Neural cell (in vitro differentiated cells): ENCODE measurements at regions not wholly inside any gene's neighbourhood (a gene's known extent, or its start where the extent isn't known, plus 50 kb on each side); places are given as distances from the start of the nearest gene placed in this dataset.

ENCODE experiments used
- H2AFZ ChIP-seq: fragments of 200-600, 300-800 bp; sonication (generic), shearing (Covaris generic); 2 replicates; pipeline ENCODE4 v1.6.0; 2014; ENCODE audit warnings: low read depth, mild to moderate bottlenecking, antibody characterized with exemption, low read length, moderate library complexity
- H3F3A ChIP-seq: fragments of 200-600 bp; shearing (Covaris generic); 2 replicates; pipeline ENCODE4 v1.6.1; 2016; ENCODE audit warnings: mild to moderate bottlenecking, moderate library complexity, mixed read lengths, antibody characterized with exemption, low read length; ENCODE audit not compliant: insufficient read depth, poor library complexity, severe bottlenecking
- H3K27ac ChIP-seq: fragments of 200-600, 300-800 bp; sonication (generic), shearing (Covaris generic); 2 replicates; pipeline ENCODE4 v1.5.1; 2014; ENCODE audit warnings: mild to moderate bottlenecking, low read length, moderate library complexity
- H3K27me3 ChIP-seq: fragments of 300-800, 200-600 bp; sonication (generic), shearing (Covaris generic); 2 replicates; pipeline ENCODE4 v1.6.0; 2014; ENCODE audit warnings: mild to moderate bottlenecking, low read depth, low read length, moderate library complexity; ENCODE audit not compliant: insufficient read depth
- H3K36me3 ChIP-seq: fragments of 300-800, 200-600 bp; sonication (generic), shearing (Covaris generic); 2 replicates; pipeline ENCODE4 v1.5.1; 2014; ENCODE audit warnings: mild to moderate bottlenecking, antibody characterized with exemption, low read length, moderate library complexity; ENCODE audit not compliant: insufficient read depth
- H3K4me2 ChIP-seq: fragments of 300-800, 200-600 bp; sonication (generic), shearing (Covaris generic); 2 replicates; pipeline ENCODE4 v1.6.0; 2014; ENCODE audit warnings: mild to moderate bottlenecking, low read length
- H3K4me3 ChIP-seq: fragments of 300-800, 200-600 bp; sonication (generic), shearing (Covaris generic); 2 replicates; pipeline ENCODE4 v1.5.1; 2014; ENCODE audit warnings: mild to moderate bottlenecking, low read length, moderate library complexity
- H3K79me2 ChIP-seq: fragments of 200-600 bp; shearing (Covaris generic); replicated peaks from 2 replicates; pipeline ENCODE4 v1.6.0; 2014; ENCODE audit warnings: mild to moderate bottlenecking, low read length, moderate library complexity; ENCODE audit not compliant: insufficient read depth
- H3K9ac ChIP-seq: fragments of 300-800, 200-600 bp; sonication (generic), shearing (Covaris generic); 2 replicates; pipeline ENCODE4 v1.6.1; 2016; ENCODE audit warnings: mild to moderate bottlenecking, low read length, mixed read lengths
- H3K9me2 ChIP-seq: fragments of 200-600 bp; shearing (Covaris generic); 2 replicates; pipeline ENCODE4 v1.6.1; 2016; ENCODE audit warnings: mild to moderate bottlenecking, low read length, mixed read lengths; ENCODE audit not compliant: insufficient read depth
- H3K9me3 ChIP-seq: fragments of 200-600, 300-800 bp; sonication (generic), shearing (Covaris generic); 2 replicates; pipeline ENCODE4 v1.6.1; 2016; ENCODE audit warnings: mild to moderate bottlenecking, mixed run types, low read length, moderate library complexity, mixed read lengths
- H4K20me1 ChIP-seq: fragments of 200-600 bp; shearing (Covaris generic); 2 replicates; pipeline ENCODE4 v1.6.1; 2016; ENCODE audit warnings: mild to moderate bottlenecking, mixed run types; ENCODE audit not compliant: insufficient read depth
- EP300 ChIP-seq: fragments of 450-650 bp; conservative IDR thresholded peaks from 2 replicates; pipeline ENCODE4 v1.6.1; 2014; ENCODE audit warnings: antibody characterized with exemption, mild to moderate bottlenecking, moderate library complexity; ENCODE audit not compliant: poor library complexity, severe bottlenecking
- EZH2 ChIP-seq: fragments of 200-600, 300-800 bp; shearing (Covaris generic), sonication (generic); IDR thresholded peaks from 2 replicates; pipeline ENCODE4 v1.6.1; 2014; ENCODE audit warnings: antibody characterized with exemption, low read length, borderline replicate concordance, mild to moderate bottlenecking; ENCODE audit not compliant: insufficient read depth, poor library complexity, severe bottlenecking
- MXI1 ChIP-seq: fragments of 450-650 bp; conservative IDR thresholded peaks from 2 replicates; pipeline ENCODE4 v1.6.1; 2014; ENCODE audit warnings: antibody characterized with exemption, mild to moderate bottlenecking; ENCODE audit not compliant: poor library complexity, severe bottlenecking
- POLR2AphosphoS5 ChIP-seq: IDR thresholded peaks from 2 replicates; pipeline ENCODE4 v1.6.1; 2012
- RAD21 ChIP-seq: fragments of 450-650 bp; conservative IDR thresholded peaks from 2 replicates; pipeline ENCODE4 v1.6.1; 2014; ENCODE audit warnings: antibody characterized with exemption, mild to moderate bottlenecking, moderate library complexity
- REST ChIP-seq: IDR thresholded peaks from 2 replicates; pipeline ENCODE4 v1.6.1; 2012; ENCODE audit warnings: borderline replicate concordance
- SMC3 ChIP-seq: fragments of 450-650 bp; conservative IDR thresholded peaks from 2 replicates; pipeline ENCODE4 v1.6.1; 2014; ENCODE audit warnings: antibody characterized with exemption, mild to moderate bottlenecking, moderate library complexity; ENCODE audit not compliant: poor library complexity
- TAF1 ChIP-seq: IDR thresholded peaks from 2 replicates; pipeline ENCODE4 v1.6.1; 2012; ENCODE audit warnings: low read depth
- TF ChIP-seq, protein P1 (sequence below): fragments of 450-650 bp; IDR thresholded peaks from 2 replicates; pipeline ENCODE4 v1.5.1; 2014; ENCODE audit warnings: antibody characterized with exemption, mild to moderate bottlenecking, moderate library complexity; ENCODE audit not compliant: poor library complexity, severe bottlenecking

DNA sequence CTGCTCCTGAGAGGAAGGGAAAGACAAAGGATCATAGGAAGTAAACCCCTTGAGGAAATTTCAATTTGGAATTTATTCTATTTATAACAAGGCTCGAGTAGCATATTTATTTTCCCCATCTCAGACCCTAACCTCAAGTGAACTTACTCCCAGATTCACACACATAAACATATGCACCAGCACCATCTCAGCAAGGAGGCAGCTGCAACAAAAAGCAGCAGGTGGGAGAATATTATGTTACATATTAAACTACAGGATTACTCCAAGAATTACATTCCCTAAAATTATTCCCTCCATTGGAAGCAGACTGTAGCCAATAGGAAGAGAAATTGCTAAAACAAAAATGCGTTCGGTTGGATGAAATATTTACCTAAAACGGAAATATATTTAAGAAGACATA, 108.4 kb upstream of the PRSS3 start:
- H3K27me3 ChIP-seq: no peaks in the 10 kb centered on the region
- no peaks in the 10 kb centered on the region for H4K20me1 ChIP-seq
- TF ChIP-seq SMC3 (no peak), REST (no peak), RAD21 (no peak), EZH2 (no peak), MXI1 (no peak), EP300 (no peak), POLR2AphosphoS5 (no peak), TAF1 (no peak)
- TF ChIP-seq, protein P1, sequence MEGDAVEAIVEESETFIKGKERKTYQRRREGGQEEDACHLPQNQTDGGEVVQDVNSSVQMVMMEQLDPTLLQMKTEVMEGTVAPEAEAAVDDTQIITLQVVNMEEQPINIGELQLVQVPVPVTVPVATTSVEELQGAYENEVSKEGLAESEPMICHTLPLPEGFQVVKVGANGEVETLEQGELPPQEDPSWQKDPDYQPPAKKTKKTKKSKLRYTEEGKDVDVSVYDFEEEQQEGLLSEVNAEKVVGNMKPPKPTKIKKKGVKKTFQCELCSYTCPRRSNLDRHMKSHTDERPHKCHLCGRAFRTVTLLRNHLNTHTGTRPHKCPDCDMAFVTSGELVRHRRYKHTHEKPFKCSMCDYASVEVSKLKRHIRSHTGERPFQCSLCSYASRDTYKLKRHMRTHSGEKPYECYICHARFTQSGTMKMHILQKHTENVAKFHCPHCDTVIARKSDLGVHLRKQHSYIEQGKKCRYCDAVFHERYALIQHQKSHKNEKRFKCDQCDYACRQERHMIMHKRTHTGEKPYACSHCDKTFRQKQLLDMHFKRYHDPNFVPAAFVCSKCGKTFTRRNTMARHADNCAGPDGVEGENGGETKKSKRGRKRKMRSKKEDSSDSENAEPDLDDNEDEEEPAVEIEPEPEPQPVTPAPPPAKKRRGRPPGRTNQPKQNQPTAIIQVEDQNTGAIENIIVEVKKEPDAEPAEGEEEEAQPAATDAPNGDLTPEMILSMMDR: no peak
- H3K9ac ChIP-seq: no peak overlapping the region
- no peak overlapping the region for H3K4me3 ChIP-seq
- no peaks in the 10 kb centered on the region for H3K79me2 ChIP-seq
- H3K4me2 ChIP-seq: no peak overlapping the region
- no peaks in the 10 kb centered on the region for H3K9me3 ChIP-seq
- no peaks in the 10 kb centered on the region for H3F3A ChIP-seq
- no peaks in the 10 kb centered on the region for H3K36me3 ChIP-seq
- H2AFZ ChIP-seq: no peak overlapping the region
- H3K9me2 ChIP-seq: no peaks in the 10 kb centered on the region
- no peak overlapping the region for H3K27ac ChIP-seq

DNA sequence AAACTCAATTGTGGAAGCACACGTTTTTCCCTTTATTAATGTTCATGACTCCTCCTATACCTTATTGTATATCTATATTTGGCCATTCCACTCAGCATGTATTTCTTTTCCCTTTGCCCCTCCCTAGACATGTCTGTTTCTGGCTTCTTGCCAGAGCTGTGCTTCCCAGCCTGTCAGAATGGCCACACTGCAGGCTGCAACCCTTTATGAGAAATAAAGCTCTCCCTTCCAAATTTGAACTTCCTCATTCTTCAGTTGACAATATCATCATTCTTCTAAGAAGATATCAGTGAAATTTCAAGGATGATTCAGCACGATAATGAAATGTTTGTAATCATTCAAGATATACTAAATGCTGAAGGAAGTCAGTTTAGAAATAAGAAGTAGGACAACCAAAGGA, 107.6 kb upstream of the PRSS3 start:
- Histone ChIP-seq H3K79me2 (no peaks in the 10 kb centered on the region), H4K20me1 (no peaks in the 10 kb centered on the region), H3K9me2 (no peaks in the 10 kb centered on the region), H3K9me3 (no peaks in the 10 kb centered on the region), H3K27ac (no peak overlapping the region), H3K36me3 (no peaks in the 10 kb centered on the region), H3K4me3 (no peak overlapping the region), H3K9ac (no peak overlapping the region), H3K27me3 (no peaks in the 10 kb centered on the region), H3K4me2 (no peak overlapping the region), H2AFZ (no peak overlapping the region), H3F3A (no peaks in the 10 kb centered on the region)
- TF ChIP-seq MXI1 (no peak), TAF1 (no peak), REST (no peak), EZH2 (no peak), POLR2AphosphoS5 (no peak), EP300 (no peak), RAD21 (no peak), SMC3 (no peak)
- TF ChIP-seq, protein P1: no peak
